H9 (cell line): ENCODE measurements at regions not wholly inside any gene's neighbourhood (a gene's known extent, or its start where the extent isn't known, plus 50 kb on each side); places are given as distances from the start of the nearest gene placed in this dataset.

Source experiments
- DNase-seq: peaks from one replicate; pipeline ENCODE4 v3.0.0-alpha.2; 2017
- H2AFZ ChIP-seq: one replicate; pipeline ENCODE4 v1.6.1; 2013; ENCODE audit warnings: mild to moderate bottlenecking, low read length, control low read depth, moderate library complexity
- H2AK5ac ChIP-seq: 2 replicates; pipeline ENCODE4 v1.6.1; 2013; ENCODE audit warnings: low read length, control low read depth, mixed read lengths; ENCODE audit not compliant: insufficient read length
- H2BK120ac ChIP-seq: one replicate; pipeline ENCODE4 v1.6.1; 2013; ENCODE audit warnings: low read depth, mild to moderate bottlenecking, low read length, control low read depth, inconsistent platforms; ENCODE audit not compliant: poor library complexity, severe bottlenecking
- H2BK12ac ChIP-seq: 2 replicates; pipeline ENCODE4 v1.6.1; 2013; ENCODE audit warnings: low read length, control low read depth, mixed read lengths, low read depth; ENCODE audit not compliant: insufficient read length
- H2BK15ac ChIP-seq: 2 replicates; pipeline ENCODE4 v1.6.1; 2013; ENCODE audit warnings: low read depth, low read length, control low read depth
- H2BK20ac ChIP-seq: one replicate; pipeline ENCODE4 v1.6.1; 2013; ENCODE audit warnings: low read depth, mild to moderate bottlenecking, low read length, control low read depth, inconsistent platforms; ENCODE audit not compliant: poor library complexity, severe bottlenecking
- H2BK5ac ChIP-seq: 2 replicates; pipeline ENCODE4 v1.6.1; 2013; ENCODE audit warnings: low read length, control low read depth, mixed read lengths; ENCODE audit not compliant: insufficient read length
- H3K14ac ChIP-seq: 2 replicates; pipeline ENCODE4 v1.6.1; 2013; ENCODE audit warnings: low read length, control low read depth; ENCODE audit not compliant: insufficient read depth
- H3K18ac ChIP-seq: 2 replicates; pipeline ENCODE4 v1.6.1; 2013; ENCODE audit warnings: low read depth, mild to moderate bottlenecking, mixed read lengths, low read length, control low read depth; ENCODE audit not compliant: insufficient read length
- H3K23ac ChIP-seq: 2 replicates; pipeline ENCODE4 v1.6.1; 2013; ENCODE audit warnings: low read length, control low read depth, mixed read lengths, low read depth; ENCODE audit not compliant: insufficient read length
- H3K23me2 ChIP-seq: 2 replicates; pipeline ENCODE4 v1.6.1; 2013; ENCODE audit warnings: low read depth, mild to moderate bottlenecking, mixed read lengths, low read length, control low read depth; ENCODE audit not compliant: insufficient read length, poor library complexity, severe bottlenecking
- H3K27ac ChIP-seq: 2 replicates; pipeline ENCODE4 v1.5.1; 2013; ENCODE audit warnings: low read length, control low read depth, mixed read lengths, low read depth; ENCODE audit not compliant: insufficient read length
- H3K27me3 ChIP-seq: 2 replicates; pipeline ENCODE4 v1.6.1; 2013; ENCODE audit warnings: low read length, control low read depth, inconsistent platforms; ENCODE audit not compliant: insufficient read depth
- H3K4ac ChIP-seq: 2 replicates; pipeline ENCODE4 v1.6.1; 2013; ENCODE audit warnings: low read depth, mild to moderate bottlenecking, control low read depth, inconsistent platforms, low read length, moderate library complexity
- H3K4me1 ChIP-seq: 2 replicates; pipeline ENCODE4 v1.6.1; 2013; ENCODE audit warnings: low read length, control low read depth, inconsistent platforms; ENCODE audit not compliant: insufficient read depth
- H3K4me2 ChIP-seq: 2 replicates; pipeline ENCODE4 v1.6.1; 2013; ENCODE audit warnings: low read length, control low read depth, mixed read lengths; ENCODE audit not compliant: insufficient read length, insufficient read depth
- H3K56ac ChIP-seq: 2 replicates; pipeline ENCODE4 v1.6.1; 2013; ENCODE audit warnings: low read depth, mild to moderate bottlenecking, mixed read lengths, low read length, control low read depth; ENCODE audit not compliant: insufficient read length
- H3K79me1 ChIP-seq: 2 replicates; pipeline ENCODE4 v1.6.1; 2013; ENCODE audit warnings: low read depth, mild to moderate bottlenecking, moderate library complexity, low read length, control low read depth, inconsistent platforms; ENCODE audit not compliant: insufficient read depth, poor library complexity, severe bottlenecking
- H3K79me2 ChIP-seq: 2 replicates; pipeline ENCODE4 v1.6.1; 2013; ENCODE audit warnings: low read length, control low read depth, inconsistent platforms; ENCODE audit not compliant: insufficient read depth
- H3K9ac ChIP-seq: 2 replicates; pipeline ENCODE4 v1.6.1; 2013; ENCODE audit warnings: low read length, control low read depth, mixed read lengths; ENCODE audit not compliant: insufficient read length; ENCODE audit errors: extremely low read depth
- H3K9me3 ChIP-seq: one replicate; pipeline ENCODE4 v1.6.1; 2013; ENCODE audit warnings: low read depth, low read length, inconsistent platforms; ENCODE audit not compliant: control insufficient read depth
- H3T11ph ChIP-seq: one replicate; pipeline ENCODE4 v1.6.1; 2013; ENCODE audit warnings: mild to moderate bottlenecking, low read length, control low read depth, inconsistent platforms
- H4K20me1 ChIP-seq: one replicate; pipeline ENCODE4 v1.6.1; 2013; ENCODE audit not compliant: control insufficient read depth, insufficient read length, insufficient read depth
- H4K5ac ChIP-seq: 2 replicates; pipeline ENCODE4 v1.6.1; 2013; ENCODE audit warnings: low read depth, mild to moderate bottlenecking, mixed read lengths, low read length, control low read depth; ENCODE audit not compliant: insufficient read length
- H4K8ac ChIP-seq: replicated peaks from 2 replicates; pipeline ENCODE4 v1.6.1; 2013; ENCODE audit warnings: low read length, control low read depth, mixed read lengths, low read depth; ENCODE audit not compliant: insufficient read length
- H4K91ac ChIP-seq: 2 replicates; pipeline ENCODE4 v1.6.1; 2013; ENCODE audit warnings: low read depth, mild to moderate bottlenecking, moderate library complexity, mixed read lengths, low read length, control low read depth; ENCODE audit not compliant: insufficient read length
- H3K27ac Mint-ChIP-seq, 3 experiments: 2 replicates in 2 of 3; 3 replicates in 1 of 3; pipeline ENCODE4 v1.8.0; 2020 to 2021; ENCODE audit warnings: mixed read lengths in 3 of 3, mild to moderate bottlenecking in 1 of 3, moderate library complexity in 1 of 3
- H3K27me3 Mint-ChIP-seq: 2 replicates; pipeline ENCODE4 v1.8.0; 2021; ENCODE audit warnings: low read depth, mild to moderate bottlenecking, moderate library complexity, mixed read lengths
- H3K36me3 Mint-ChIP-seq, 3 experiments: 2 replicates in 2 of 3; 3 replicates in 1 of 3; pipeline ENCODE4 v1.8.0; 2020 to 2021; ENCODE audit warnings: low read depth in 3 of 3, mixed read lengths in 3 of 3; ENCODE audit not compliant: insufficient read depth in 1 of 3
- H3K4me1 Mint-ChIP-seq, 2 experiments: 2 replicates each; pipeline ENCODE4 v1.8.0; 2020; ENCODE audit warnings: mixed read lengths in 2 of 2
- H3K4me3 Mint-ChIP-seq, 2 experiments: 2 replicates in 1 of 2; 3 replicates in 1 of 2; pipeline ENCODE4 v1.8.0; 2020 to 2021; ENCODE audit warnings: mild to moderate bottlenecking in 2 of 2, mixed read lengths in 2 of 2, moderate library complexity in 1 of 2
- H3K9me3 Mint-ChIP-seq, 2 experiments: 2 replicates in 1 of 2; 3 replicates in 1 of 2; pipeline ENCODE4 v1.8.0; 2020; ENCODE audit warnings: mild to moderate bottlenecking in 2 of 2, mixed read lengths in 2 of 2, moderate library complexity in 1 of 2
- TF ChIP-seq, protein P1 (sequence below): fragments of 200-600 bp; sonication (generic); conservative IDR thresholded peaks from 3 replicates; pipeline ENCODE4 v1.8.0; 2021; ENCODE audit warnings: antibody characterized with exemption, mild to moderate bottlenecking

- TF ChIP-seq, protein P1, sequence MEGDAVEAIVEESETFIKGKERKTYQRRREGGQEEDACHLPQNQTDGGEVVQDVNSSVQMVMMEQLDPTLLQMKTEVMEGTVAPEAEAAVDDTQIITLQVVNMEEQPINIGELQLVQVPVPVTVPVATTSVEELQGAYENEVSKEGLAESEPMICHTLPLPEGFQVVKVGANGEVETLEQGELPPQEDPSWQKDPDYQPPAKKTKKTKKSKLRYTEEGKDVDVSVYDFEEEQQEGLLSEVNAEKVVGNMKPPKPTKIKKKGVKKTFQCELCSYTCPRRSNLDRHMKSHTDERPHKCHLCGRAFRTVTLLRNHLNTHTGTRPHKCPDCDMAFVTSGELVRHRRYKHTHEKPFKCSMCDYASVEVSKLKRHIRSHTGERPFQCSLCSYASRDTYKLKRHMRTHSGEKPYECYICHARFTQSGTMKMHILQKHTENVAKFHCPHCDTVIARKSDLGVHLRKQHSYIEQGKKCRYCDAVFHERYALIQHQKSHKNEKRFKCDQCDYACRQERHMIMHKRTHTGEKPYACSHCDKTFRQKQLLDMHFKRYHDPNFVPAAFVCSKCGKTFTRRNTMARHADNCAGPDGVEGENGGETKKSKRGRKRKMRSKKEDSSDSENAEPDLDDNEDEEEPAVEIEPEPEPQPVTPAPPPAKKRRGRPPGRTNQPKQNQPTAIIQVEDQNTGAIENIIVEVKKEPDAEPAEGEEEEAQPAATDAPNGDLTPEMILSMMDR: no peak
- H3T11ph ChIP-seq: no peak overlapping the region
- no peak for DNase-seq
- no peak overlapping the region for H3K9ac ChIP-seq
- no peak overlapping the region for H2BK15ac ChIP-seq
- no peaks in the 10 kb centered on the region for H3K9me3 ChIP-seq
- no peak overlapping the region for H2AFZ ChIP-seq
- H3K14ac ChIP-seq: no peak overlapping the region
- H3K79me2 ChIP-seq: no peaks in the 10 kb centered on the region
- H3K4me1 ChIP-seq: no peaks in the 10 kb centered on the region
- H3K27ac ChIP-seq: no peak overlapping the region
- H3K18ac ChIP-seq: no peak overlapping the region
- no peak overlapping the region for H2BK12ac ChIP-seq
- no peaks in the 10 kb centered on the region for H3K9me3 Mint-ChIP-seq
- no peak overlapping the region for H3K4ac ChIP-seq
- H3K36me3 Mint-ChIP-seq: no peaks in the 10 kb centered on the region
- no peak overlapping the region for H3K56ac ChIP-seq
- H2BK120ac ChIP-seq: no peak overlapping the region
- H2BK20ac ChIP-seq: no peak overlapping the region
- H3K23me2 ChIP-seq: no peaks in the 10 kb centered on the region
- H3K4me3 Mint-ChIP-seq: no peak overlapping the region
- no peaks in the 10 kb centered on the region for H3K79me1 ChIP-seq
- peaks cover 27 to 30% of the 10 kb centered on the region in 2 experiments for H3K4me1 Mint-ChIP-seq
- H4K5ac ChIP-seq: no peak overlapping the region
- no peaks in the 10 kb centered on the region for H3K27me3 Mint-ChIP-seq
- no peak overlapping the region for H2AK5ac ChIP-seq
- H4K8ac ChIP-seq: no peak overlapping the region
- H3K4me2 ChIP-seq: no peak overlapping the region
- no peaks in the 10 kb centered on the region for H4K20me1 ChIP-seq
- no peak overlapping the region for H3K27ac Mint-ChIP-seq
- no peak overlapping the region for H2BK5ac ChIP-seq
- H3K23ac ChIP-seq: no peak overlapping the region
- no peaks in the 10 kb centered on the region for H3K27me3 ChIP-seq
- H4K91ac ChIP-seq: no peak overlapping the region
Measured at GRCh38 chr12:84706374-84706773, 206.2 kb downstream of the SLC6A15 start.
